HepG2 (cell line): ENCODE measurements at regions not wholly inside any gene's neighbourhood (a gene's known extent, or its start where the extent isn't known, plus 50 kb on each side); places are given as distances from the start of the nearest gene placed in this dataset.

Experiments
- HDAC2 ChIP-seq: sonication (generic); formaldehyde crosslinking; IDR thresholded peaks from 2 replicates; pipeline ENCODE4 v1.4.0; 2020; ENCODE audit warnings: missing genetic modification reagents
- MIXL1 ChIP-seq: IDR thresholded peaks from 2 replicates; pipeline ENCODE4 v1.6.1; 2016
- SP5 ChIP-seq: IDR thresholded peaks from 2 replicates; pipeline ENCODE4 v1.6.1; 2016; ENCODE audit warnings: low read depth, borderline replicate concordance
- ZNF296 ChIP-seq: sonication (generic); formaldehyde crosslinking; conservative IDR thresholded peaks from 2 replicates; pipeline ENCODE4 v1.5.0; 2020; ENCODE audit warnings: mild to moderate bottlenecking, missing genetic modification reagents
- ZNF569 ChIP-seq: sonication (generic); formaldehyde crosslinking; IDR thresholded peaks from 2 replicates; pipeline ENCODE4 v1.5.0; 2020; ENCODE audit warnings: mild to moderate bottlenecking, missing genetic modification reagents, moderate library complexity, borderline replicate concordance
- TF ChIP-seq, protein P1 (sequence below): sonication (generic); formaldehyde crosslinking; conservative IDR thresholded peaks from 2 replicates; pipeline ENCODE4 v1.8.0; 2022; ENCODE audit warnings: mild to moderate bottlenecking, moderate library complexity, missing genetic modification reagents
- TF ChIP-seq, protein P2 (sequence below): sonication (generic); formaldehyde crosslinking; IDR thresholded peaks from 2 replicates; pipeline ENCODE4 v1.4.0; 2020; ENCODE audit warnings: mild to moderate bottlenecking, missing genetic modification reagents, borderline replicate concordance
- TF ChIP-seq, protein P3 (sequence below): sonication (generic); formaldehyde crosslinking; IDR thresholded peaks from 2 replicates; pipeline ENCODE4 v1.5.1; 2020; ENCODE audit warnings: mild to moderate bottlenecking, missing genetic modification reagents, borderline replicate concordance
- TF ChIP-seq, protein P4 (sequence below): sonication (generic); formaldehyde crosslinking; IDR thresholded peaks from 2 replicates; pipeline ENCODE4 v1.5.1; 2020; ENCODE audit warnings: missing genetic modification reagents, mild to moderate bottlenecking, borderline replicate concordance
- TF ChIP-seq, protein P5 (sequence below): IDR thresholded peaks from 2 replicates; pipeline ENCODE4 v1.6.1; 2016; ENCODE audit warnings: mild to moderate bottlenecking
- TF ChIP-seq, protein P6 (sequence below): IDR thresholded peaks from 2 replicates; pipeline ENCODE4 v1.6.1; 2012; ENCODE audit warnings: inconsistent platforms

DNA sequence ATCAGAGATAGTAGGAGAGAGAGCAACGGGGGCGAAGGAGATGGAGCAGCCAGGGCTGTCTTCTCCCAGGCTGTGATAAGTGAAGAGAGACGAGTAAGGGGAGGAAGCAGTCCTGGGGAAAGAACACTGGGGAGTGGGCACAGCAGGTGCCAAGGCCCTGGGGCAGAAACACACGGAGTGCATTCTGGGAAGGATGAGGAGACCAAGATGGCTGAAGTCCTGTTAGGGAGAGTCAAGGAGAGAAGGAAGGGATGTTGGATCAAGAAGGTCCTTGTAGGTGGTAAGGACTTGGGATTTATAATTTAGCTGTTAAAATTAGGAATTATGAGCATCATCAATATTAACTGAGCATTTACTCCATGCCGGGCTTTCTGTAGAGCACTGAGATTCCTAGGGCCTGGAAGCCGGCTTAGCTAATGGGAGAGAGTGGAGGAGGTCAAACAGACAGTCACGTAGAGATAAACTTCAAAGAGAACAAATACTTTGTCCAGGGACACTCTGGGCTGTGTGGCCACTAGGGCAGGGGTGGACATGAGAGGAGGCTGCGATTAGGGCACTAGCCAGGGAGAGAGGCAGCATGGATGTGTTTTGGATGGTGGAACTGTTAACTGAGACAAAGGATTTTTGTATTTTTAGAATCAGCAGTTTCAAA, 134.2 kb upstream of the PEG3 start (continued):
- TF ChIP-seq, protein P1, sequence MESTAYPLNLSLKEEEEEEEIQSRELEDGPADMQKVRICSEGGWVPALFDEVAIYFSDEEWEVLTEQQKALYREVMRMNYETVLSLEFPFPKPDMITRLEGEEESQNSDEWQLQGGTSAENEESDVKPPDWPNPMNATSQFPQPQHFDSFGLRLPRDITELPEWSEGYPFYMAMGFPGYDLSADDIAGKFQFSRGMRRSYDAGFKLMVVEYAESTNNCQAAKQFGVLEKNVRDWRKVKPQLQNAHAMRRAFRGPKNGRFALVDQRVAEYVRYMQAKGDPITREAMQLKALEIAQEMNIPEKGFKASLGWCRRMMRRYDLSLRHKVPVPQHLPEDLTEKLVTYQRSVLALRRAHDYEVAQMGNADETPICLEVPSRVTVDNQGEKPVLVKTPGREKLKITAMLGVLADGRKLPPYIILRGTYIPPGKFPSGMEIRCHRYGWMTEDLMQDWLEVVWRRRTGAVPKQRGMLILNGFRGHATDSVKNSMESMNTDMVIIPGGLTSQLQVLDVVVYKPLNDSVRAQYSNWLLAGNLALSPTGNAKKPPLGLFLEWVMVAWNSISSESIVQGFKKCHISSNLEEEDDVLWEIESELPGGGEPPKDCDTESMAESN (CRISPR knock-in tag), result no peak
- TF ChIP-seq ZNF296 (CRISPR knock-in tag) (peak; percentile 100), SP5 (CRISPR knock-in tag) (peak; percentile 71), MIXL1 (CRISPR knock-in tag) (peak; percentile 83), ZNF569 (CRISPR knock-in tag) (no peak), HDAC2 (CRISPR knock-in tag) (peak; percentile 72; the same call in 1 of the 2 replicates)
- TF ChIP-seq, protein P2, sequence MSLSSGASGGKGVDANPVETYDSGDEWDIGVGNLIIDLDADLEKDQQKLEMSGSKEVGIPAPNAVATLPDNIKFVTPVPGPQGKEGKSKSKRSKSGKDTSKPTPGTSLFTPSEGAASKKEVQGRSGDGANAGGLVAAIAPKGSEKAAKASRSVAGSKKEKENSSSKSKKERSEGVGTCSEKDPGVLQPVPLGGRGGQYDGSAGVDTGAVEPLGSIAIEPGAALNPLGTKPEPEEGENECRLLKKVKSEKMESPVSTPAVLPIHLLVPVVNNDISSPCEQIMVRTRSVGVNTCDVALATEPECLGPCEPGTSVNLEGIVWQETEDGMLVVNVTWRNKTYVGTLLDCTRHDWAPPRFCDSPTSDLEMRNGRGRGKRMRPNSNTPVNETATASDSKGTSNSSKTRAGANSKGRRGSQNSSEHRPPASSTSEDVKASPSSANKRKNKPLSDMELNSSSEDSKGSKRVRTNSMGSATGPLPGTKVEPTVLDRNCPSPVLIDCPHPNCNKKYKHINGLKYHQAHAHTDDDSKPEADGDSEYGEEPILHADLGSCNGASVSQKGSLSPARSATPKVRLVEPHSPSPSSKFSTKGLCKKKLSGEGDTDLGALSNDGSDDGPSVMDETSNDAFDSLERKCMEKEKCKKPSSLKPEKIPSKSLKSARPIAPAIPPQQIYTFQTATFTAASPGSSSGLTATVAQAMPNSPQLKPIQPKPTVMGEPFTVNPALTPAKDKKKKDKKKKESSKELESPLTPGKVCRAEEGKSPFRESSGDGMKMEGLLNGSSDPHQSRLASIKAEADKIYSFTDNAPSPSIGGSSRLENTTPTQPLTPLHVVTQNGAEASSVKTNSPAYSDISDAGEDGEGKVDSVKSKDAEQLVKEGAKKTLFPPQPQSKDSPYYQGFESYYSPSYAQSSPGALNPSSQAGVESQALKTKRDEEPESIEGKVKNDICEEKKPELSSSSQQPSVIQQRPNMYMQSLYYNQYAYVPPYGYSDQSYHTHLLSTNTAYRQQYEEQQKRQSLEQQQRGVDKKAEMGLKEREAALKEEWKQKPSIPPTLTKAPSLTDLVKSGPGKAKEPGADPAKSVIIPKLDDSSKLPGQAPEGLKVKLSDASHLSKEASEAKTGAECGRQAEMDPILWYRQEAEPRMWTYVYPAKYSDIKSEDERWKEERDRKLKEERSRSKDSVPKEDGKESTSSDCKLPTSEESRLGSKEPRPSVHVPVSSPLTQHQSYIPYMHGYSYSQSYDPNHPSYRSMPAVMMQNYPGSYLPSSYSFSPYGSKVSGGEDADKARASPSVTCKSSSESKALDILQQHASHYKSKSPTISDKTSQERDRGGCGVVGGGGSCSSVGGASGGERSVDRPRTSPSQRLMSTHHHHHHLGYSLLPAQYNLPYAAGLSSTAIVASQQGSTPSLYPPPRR (CRISPR knock-in tag), result peak; percentile 70; the same call in 1 of the 2 replicates
- TF ChIP-seq, protein P3, sequence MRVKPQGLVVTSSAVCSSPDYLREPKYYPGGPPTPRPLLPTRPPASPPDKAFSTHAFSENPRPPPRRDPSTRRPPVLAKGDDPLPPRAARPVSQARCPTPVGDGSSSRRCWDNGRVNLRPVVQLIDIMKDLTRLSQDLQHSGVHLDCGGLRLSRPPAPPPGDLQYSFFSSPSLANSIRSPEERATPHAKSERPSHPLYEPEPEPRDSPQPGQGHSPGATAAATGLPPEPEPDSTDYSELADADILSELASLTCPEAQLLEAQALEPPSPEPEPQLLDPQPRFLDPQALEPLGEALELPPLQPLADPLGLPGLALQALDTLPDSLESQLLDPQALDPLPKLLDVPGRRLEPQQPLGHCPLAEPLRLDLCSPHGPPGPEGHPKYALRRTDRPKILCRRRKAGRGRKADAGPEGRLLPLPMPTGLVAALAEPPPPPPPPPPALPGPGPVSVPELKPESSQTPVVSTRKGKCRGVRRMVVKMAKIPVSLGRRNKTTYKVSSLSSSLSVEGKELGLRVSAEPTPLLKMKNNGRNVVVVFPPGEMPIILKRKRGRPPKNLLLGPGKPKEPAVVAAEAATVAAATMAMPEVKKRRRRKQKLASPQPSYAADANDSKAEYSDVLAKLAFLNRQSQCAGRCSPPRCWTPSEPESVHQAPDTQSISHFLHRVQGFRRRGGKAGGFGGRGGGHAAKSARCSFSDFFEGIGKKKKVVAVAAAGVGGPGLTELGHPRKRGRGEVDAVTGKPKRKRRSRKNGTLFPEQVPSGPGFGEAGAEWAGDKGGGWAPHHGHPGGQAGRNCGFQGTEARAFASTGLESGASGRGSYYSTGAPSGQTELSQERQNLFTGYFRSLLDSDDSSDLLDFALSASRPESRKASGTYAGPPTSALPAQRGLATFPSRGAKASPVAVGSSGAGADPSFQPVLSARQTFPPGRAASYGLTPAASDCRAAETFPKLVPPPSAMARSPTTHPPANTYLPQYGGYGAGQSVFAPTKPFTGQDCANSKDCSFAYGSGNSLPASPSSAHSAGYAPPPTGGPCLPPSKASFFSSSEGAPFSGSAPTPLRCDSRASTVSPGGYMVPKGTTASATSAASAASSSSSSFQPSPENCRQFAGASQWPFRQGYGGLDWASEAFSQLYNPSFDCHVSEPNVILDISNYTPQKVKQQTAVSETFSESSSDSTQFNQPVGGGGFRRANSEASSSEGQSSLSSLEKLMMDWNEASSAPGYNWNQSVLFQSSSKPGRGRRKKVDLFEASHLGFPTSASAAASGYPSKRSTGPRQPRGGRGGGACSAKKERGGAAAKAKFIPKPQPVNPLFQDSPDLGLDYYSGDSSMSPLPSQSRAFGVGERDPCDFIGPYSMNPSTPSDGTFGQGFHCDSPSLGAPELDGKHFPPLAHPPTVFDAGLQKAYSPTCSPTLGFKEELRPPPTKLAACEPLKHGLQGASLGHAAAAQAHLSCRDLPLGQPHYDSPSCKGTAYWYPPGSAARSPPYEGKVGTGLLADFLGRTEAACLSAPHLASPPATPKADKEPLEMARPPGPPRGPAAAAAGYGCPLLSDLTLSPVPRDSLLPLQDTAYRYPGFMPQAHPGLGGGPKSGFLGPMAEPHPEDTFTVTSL (CRISPR knock-in tag), result no peak; the same call in 1 of the 2 replicates
- TF ChIP-seq, protein P4, sequence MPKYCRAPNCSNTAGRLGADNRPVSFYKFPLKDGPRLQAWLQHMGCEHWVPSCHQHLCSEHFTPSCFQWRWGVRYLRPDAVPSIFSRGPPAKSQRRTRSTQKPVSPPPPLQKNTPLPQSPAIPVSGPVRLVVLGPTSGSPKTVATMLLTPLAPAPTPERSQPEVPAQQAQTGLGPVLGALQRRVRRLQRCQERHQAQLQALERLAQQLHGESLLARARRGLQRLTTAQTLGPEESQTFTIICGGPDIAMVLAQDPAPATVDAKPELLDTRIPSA (CRISPR knock-in tag), result no peak
- TF ChIP-seq, protein P5, sequence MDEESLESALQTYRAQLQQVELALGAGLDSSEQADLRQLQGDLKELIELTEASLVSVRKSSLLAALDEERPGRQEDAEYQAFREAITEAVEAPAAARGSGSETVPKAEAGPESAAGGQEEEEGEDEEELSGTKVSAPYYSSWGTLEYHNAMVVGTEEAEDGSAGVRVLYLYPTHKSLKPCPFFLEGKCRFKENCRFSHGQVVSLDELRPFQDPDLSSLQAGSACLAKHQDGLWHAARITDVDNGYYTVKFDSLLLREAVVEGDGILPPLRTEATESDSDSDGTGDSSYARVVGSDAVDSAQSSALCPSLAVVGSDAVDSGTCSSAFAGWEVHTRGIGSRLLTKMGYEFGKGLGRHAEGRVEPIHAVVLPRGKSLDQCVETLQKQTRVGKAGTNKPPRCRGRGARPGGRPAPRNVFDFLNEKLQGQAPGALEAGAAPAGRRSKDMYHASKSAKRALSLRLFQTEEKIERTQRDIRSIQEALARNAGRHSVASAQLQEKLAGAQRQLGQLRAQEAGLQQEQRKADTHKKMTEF, result peak; percentile 81
- TF ChIP-seq, protein P6, sequence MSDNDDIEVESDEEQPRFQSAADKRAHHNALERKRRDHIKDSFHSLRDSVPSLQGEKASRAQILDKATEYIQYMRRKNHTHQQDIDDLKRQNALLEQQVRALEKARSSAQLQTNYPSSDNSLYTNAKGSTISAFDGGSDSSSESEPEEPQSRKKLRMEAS, result peak; percentile 18
